Hepatocyte (in vitro differentiated cells): ENCODE measurements at regions not wholly inside any gene's neighbourhood (a gene's known extent, or its start where the extent isn't known, plus 50 kb on each side); places are given as distances from the start of the nearest gene placed in this dataset.

ENCODE experiments used
- EZH2 ChIP-seq: fragments of 200-600 bp; sonication (generic); IDR thresholded peaks from 2 replicates; pipeline ENCODE4 v1.6.1; 2016; ENCODE audit warnings: antibody characterized with exemption, mild to moderate bottlenecking, borderline replicate concordance
- TF ChIP-seq, protein P1 (sequence below): fragments of 200-600 bp; sonication (generic); IDR thresholded peaks from 2 replicates; pipeline ENCODE4 v1.5.1; 2016; ENCODE audit warnings: antibody characterized with exemption, mild to moderate bottlenecking; ENCODE audit not compliant: poor library complexity

DNA sequence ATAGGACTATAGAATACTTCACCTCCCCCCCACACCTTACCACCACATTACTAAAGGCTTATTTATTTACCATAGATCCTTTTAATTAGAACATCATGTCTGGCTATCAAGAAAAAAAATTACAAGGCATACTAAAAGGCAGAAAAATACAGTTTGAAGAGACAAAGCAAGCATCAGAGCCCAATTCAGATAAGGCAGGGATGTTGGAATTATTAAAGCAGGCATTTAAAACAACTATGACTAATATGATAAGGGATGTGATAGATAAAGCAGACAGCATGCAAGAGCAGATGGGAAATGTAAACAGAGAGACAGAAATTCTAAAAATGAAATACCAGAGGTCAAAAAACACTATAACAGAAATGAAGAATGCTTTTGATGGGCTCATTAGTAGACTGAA lies 55.4 kb upstream of the SMIM21 start:
- no peak for TF ChIP-seq EZH2
- TF ChIP-seq, protein P1, sequence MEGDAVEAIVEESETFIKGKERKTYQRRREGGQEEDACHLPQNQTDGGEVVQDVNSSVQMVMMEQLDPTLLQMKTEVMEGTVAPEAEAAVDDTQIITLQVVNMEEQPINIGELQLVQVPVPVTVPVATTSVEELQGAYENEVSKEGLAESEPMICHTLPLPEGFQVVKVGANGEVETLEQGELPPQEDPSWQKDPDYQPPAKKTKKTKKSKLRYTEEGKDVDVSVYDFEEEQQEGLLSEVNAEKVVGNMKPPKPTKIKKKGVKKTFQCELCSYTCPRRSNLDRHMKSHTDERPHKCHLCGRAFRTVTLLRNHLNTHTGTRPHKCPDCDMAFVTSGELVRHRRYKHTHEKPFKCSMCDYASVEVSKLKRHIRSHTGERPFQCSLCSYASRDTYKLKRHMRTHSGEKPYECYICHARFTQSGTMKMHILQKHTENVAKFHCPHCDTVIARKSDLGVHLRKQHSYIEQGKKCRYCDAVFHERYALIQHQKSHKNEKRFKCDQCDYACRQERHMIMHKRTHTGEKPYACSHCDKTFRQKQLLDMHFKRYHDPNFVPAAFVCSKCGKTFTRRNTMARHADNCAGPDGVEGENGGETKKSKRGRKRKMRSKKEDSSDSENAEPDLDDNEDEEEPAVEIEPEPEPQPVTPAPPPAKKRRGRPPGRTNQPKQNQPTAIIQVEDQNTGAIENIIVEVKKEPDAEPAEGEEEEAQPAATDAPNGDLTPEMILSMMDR = no peak
